ENCODE measurements at regions not wholly inside any gene's neighbourhood (a gene's known extent, or its start where the extent isn't known, plus 50 kb on each side); places are given as distances from the start of the nearest gene placed in this dataset.

GRCh38 chr2:109703798-109704197 lies 89.6 kb downstream of the SOWAHC start:
- TF ChIP-seq, protein P1, sequence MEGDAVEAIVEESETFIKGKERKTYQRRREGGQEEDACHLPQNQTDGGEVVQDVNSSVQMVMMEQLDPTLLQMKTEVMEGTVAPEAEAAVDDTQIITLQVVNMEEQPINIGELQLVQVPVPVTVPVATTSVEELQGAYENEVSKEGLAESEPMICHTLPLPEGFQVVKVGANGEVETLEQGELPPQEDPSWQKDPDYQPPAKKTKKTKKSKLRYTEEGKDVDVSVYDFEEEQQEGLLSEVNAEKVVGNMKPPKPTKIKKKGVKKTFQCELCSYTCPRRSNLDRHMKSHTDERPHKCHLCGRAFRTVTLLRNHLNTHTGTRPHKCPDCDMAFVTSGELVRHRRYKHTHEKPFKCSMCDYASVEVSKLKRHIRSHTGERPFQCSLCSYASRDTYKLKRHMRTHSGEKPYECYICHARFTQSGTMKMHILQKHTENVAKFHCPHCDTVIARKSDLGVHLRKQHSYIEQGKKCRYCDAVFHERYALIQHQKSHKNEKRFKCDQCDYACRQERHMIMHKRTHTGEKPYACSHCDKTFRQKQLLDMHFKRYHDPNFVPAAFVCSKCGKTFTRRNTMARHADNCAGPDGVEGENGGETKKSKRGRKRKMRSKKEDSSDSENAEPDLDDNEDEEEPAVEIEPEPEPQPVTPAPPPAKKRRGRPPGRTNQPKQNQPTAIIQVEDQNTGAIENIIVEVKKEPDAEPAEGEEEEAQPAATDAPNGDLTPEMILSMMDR (conservative IDR thresholded peaks at IDR 0.05), result no peak
- TF ChIP-seq ZFX (IDR thresholded peaks at IDR 0.05), result no peak

All from C4-2B (cell line).